GM23338 (cell line): ENCODE measurements at regions not wholly inside any gene's neighbourhood (a gene's known extent, or its start where the extent isn't known, plus 50 kb on each side); places are given as distances from the start of the nearest gene placed in this dataset.

Source experiments
- ATAC-seq: fragments of 200-7000 bp; cut with Tn5 transposase; 3 replicates; pipeline ENCODE4 v1.9.1; 2020
- DNase-seq: peaks from one replicate; pipeline ENCODE4 v3.0.0-alpha.2; 2015; ENCODE audit warnings: low spot score
- H2AFZ ChIP-seq: fragments of 200-600 bp; sonication (generic); 2 replicates; pipeline ENCODE4 v1.8.0; 2016; ENCODE audit warnings: antibody characterized with exemption, mild to moderate bottlenecking, moderate library complexity
- H3F3A ChIP-seq: fragments of 200-600 bp; sonication (generic); replicated peaks from 2 replicates; pipeline ENCODE4 v1.8.0; 2017; ENCODE audit warnings: antibody characterized with exemption, mixed run types, low read depth
- H3K27ac ChIP-seq: fragments of 200-600 bp; sonication (generic); 2 replicates; pipeline ENCODE4 v1.6.1; 2016; ENCODE audit warnings: low read depth
- H3K27me3 ChIP-seq: fragments of 200-600 bp; sonication (generic); 2 replicates; pipeline ENCODE4 v1.8.0; 2016; ENCODE audit warnings: mild to moderate bottlenecking, mixed run types, moderate library complexity; ENCODE audit not compliant: insufficient read depth
- H3K36me3 ChIP-seq: fragments of 200-600 bp; sonication (generic); 2 replicates; pipeline ENCODE4 v1.8.0; 2016; ENCODE audit warnings: mild to moderate bottlenecking; ENCODE audit not compliant: insufficient read depth
- H3K4me1 ChIP-seq: fragments of 200-600 bp; sonication (generic); 2 replicates; pipeline ENCODE4 v1.8.0; 2016; ENCODE audit warnings: mild to moderate bottlenecking, moderate library complexity; ENCODE audit not compliant: insufficient read depth
- H3K4me2 ChIP-seq: fragments of 200-600 bp; sonication (generic); 2 replicates; pipeline ENCODE4 v1.7.1; 2017; ENCODE audit warnings: mixed run types
- H3K4me3 ChIP-seq: fragments of 200-600 bp; sonication (generic); 2 replicates; pipeline ENCODE4 v1.6.1; 2016; ENCODE audit warnings: mixed run types
- H3K79me2 ChIP-seq: fragments of 200-600 bp; sonication (generic); replicated peaks from 2 replicates; pipeline ENCODE4 v1.8.0; 2017; ENCODE audit warnings: mild to moderate bottlenecking; ENCODE audit not compliant: insufficient read depth
- H3K9me2 ChIP-seq: fragments of 200-600 bp; sonication (generic); 2 replicates; pipeline ENCODE4 v1.8.0; 2017; ENCODE audit not compliant: insufficient read depth
- H4K20me1 ChIP-seq: fragments of 200-600 bp; sonication (generic); replicated peaks from 2 replicates; pipeline ENCODE4 v1.8.0; 2017; ENCODE audit warnings: mild to moderate bottlenecking; ENCODE audit not compliant: insufficient read depth
- H3K27ac Mint-ChIP-seq: 2 replicates; pipeline ENCODE4 v1.8.0; 2020; ENCODE audit warnings: inconsistent platforms, mild to moderate bottlenecking, moderate library complexity, mixed read lengths
- H3K27me3 Mint-ChIP-seq: 3 replicates; pipeline ENCODE4 v1.8.0; 2022; ENCODE audit warnings: low read depth, mild to moderate bottlenecking, moderate library complexity, mixed read lengths, inconsistent platforms; ENCODE audit not compliant: insufficient read depth, poor library complexity
- H3K36me3 Mint-ChIP-seq: 3 replicates; pipeline ENCODE4 v1.8.0; 2021; ENCODE audit warnings: low read depth, mild to moderate bottlenecking, inconsistent platforms, moderate library complexity, mixed read lengths
- H3K4me1 Mint-ChIP-seq: 3 replicates; pipeline ENCODE4 v1.8.0; 2020; ENCODE audit warnings: mild to moderate bottlenecking, inconsistent platforms, mixed read lengths
- H3K4me3 Mint-ChIP-seq: 3 replicates; pipeline ENCODE4 v1.8.0; 2021; ENCODE audit warnings: moderate library complexity, mild to moderate bottlenecking, inconsistent platforms, mixed read lengths
- H3K9me3 Mint-ChIP-seq: 3 replicates; pipeline ENCODE4 v1.8.0; 2020; ENCODE audit warnings: moderate library complexity, mild to moderate bottlenecking, inconsistent platforms, mixed read lengths
- CREB1 ChIP-seq: fragments of 250-450 bp; sonication (Bioruptor Pico); IDR thresholded peaks from 2 replicates; pipeline ENCODE4 v1.5.0; 2020; ENCODE audit warnings: low read depth, mild to moderate bottlenecking, moderate library complexity
- EZH2 ChIP-seq: fragments of 200-600 bp; sonication (generic); IDR thresholded peaks from one replicate; pipeline ENCODE4 v1.8.0; 2017; ENCODE audit warnings: antibody characterized with exemption, mild to moderate bottlenecking, low read depth; ENCODE audit not compliant: unreplicated experiment
- EZH2phosphoT487 ChIP-seq: fragments of 200-600 bp; sonication (generic); IDR thresholded peaks from one replicate; pipeline ENCODE4 v1.8.1; 2018; ENCODE audit warnings: antibody characterized with exemption; ENCODE audit not compliant: unreplicated experiment
- JUNB ChIP-seq: IDR thresholded peaks from one replicate; pipeline ENCODE4 v1.6.1; 2016; ENCODE audit warnings: antibody characterized with exemption; ENCODE audit not compliant: unreplicated experiment
- NANOG ChIP-seq: IDR thresholded peaks from 2 replicates; pipeline ENCODE4 v1.6.1; 2016; ENCODE audit warnings: antibody characterized with exemption, borderline replicate concordance
- POLR2AphosphoS5 ChIP-seq: IDR thresholded peaks from 2 replicates; pipeline ENCODE4 v1.6.1; 2016; ENCODE audit warnings: antibody characterized with exemption, low read depth
- STAT1 ChIP-seq: IDR thresholded peaks from one replicate; pipeline ENCODE4 v1.6.1; 2016; ENCODE audit warnings: antibody characterized with exemption; ENCODE audit not compliant: unreplicated experiment
- ZNF114 ChIP-seq: fragments of 250-450 bp; sonication (Bioruptor Pico); IDR thresholded peaks from 2 replicates; pipeline ENCODE4 v1.5.0; 2020; ENCODE audit warnings: mild to moderate bottlenecking, moderate library complexity
- ZNF331 ChIP-seq: fragments of 250-450 bp; sonication (Bioruptor Pico); IDR thresholded peaks from 2 replicates; pipeline ENCODE4 v1.5.0; 2020; ENCODE audit warnings: low read depth, mild to moderate bottlenecking, moderate library complexity
- TF ChIP-seq, protein P1 (sequence below): fragments of 250-450 bp; sonication (Bioruptor Pico); IDR thresholded peaks from 2 replicates; pipeline ENCODE4 v1.5.0; 2020; ENCODE audit warnings: mild to moderate bottlenecking, moderate library complexity
- TF ChIP-seq, protein P2 (sequence below), 2 experiments: fragments of 200-600 bp in 1 of 2; sonication (generic) in 1 of 2; conservative IDR thresholded peaks; 2 replicates each; pipeline versions ENCODE4 v1.5.1 to v1.6.1; 2016 to 2017; ENCODE audit warnings: antibody characterized with exemption in 2 of 2, low read depth in 2 of 2, mild to moderate bottlenecking in 2 of 2, moderate library complexity in 1 of 2
- TF ChIP-seq, protein P3 (sequence below): IDR thresholded peaks from one replicate; pipeline ENCODE4 v1.6.1; 2018; ENCODE audit warnings: antibody characterized with exemption; ENCODE audit not compliant: unreplicated experiment
- TF ChIP-seq, protein P4 (sequence below): IDR thresholded peaks from 2 replicates; pipeline ENCODE4 v1.6.1; 2016; ENCODE audit warnings: antibody characterized with exemption

DNA sequence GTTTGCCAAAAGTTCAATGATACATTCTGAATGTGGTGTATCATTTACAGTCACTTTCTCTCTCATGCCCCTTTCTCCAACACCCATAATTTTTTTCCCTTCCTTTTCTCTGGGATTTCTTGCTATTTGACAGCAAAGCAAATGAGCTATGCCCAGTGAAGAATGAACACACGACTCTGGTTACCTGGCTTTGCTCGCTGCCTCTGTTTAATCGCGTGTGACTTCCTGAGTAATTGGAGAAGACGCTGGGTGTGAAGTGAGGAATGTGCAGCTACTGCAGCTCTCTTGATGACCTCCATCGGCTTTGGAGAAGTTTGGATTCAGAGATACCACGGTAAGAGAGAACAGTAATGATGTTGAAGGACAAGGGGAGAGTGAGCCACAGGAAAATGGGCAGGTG, 651.8 kb downstream of the KIF4B start:
- H3K4me3 Mint-ChIP-seq: no peak overlapping the region
- H3K27ac ChIP-seq: no peak overlapping the region
- H4K20me1 ChIP-seq: no peaks in the 10 kb centered on the region
- no peaks in the 10 kb centered on the region for H3K9me3 Mint-ChIP-seq
- H3K27ac Mint-ChIP-seq: no peak overlapping the region
- no peaks in the 10 kb centered on the region for H3F3A ChIP-seq
- H3K4me3 ChIP-seq: no peak overlapping the region
- DNase-seq: no peak
- no peaks in the 10 kb centered on the region for H3K4me1 ChIP-seq
- ATAC-seq: no peak
- peaks cover 3% of the 10 kb centered on the region for H3K27me3 Mint-ChIP-seq
- no peaks in the 10 kb centered on the region for H3K27me3 ChIP-seq
- H3K36me3 Mint-ChIP-seq: no peaks in the 10 kb centered on the region
- TF ChIP-seq, protein P1, sequence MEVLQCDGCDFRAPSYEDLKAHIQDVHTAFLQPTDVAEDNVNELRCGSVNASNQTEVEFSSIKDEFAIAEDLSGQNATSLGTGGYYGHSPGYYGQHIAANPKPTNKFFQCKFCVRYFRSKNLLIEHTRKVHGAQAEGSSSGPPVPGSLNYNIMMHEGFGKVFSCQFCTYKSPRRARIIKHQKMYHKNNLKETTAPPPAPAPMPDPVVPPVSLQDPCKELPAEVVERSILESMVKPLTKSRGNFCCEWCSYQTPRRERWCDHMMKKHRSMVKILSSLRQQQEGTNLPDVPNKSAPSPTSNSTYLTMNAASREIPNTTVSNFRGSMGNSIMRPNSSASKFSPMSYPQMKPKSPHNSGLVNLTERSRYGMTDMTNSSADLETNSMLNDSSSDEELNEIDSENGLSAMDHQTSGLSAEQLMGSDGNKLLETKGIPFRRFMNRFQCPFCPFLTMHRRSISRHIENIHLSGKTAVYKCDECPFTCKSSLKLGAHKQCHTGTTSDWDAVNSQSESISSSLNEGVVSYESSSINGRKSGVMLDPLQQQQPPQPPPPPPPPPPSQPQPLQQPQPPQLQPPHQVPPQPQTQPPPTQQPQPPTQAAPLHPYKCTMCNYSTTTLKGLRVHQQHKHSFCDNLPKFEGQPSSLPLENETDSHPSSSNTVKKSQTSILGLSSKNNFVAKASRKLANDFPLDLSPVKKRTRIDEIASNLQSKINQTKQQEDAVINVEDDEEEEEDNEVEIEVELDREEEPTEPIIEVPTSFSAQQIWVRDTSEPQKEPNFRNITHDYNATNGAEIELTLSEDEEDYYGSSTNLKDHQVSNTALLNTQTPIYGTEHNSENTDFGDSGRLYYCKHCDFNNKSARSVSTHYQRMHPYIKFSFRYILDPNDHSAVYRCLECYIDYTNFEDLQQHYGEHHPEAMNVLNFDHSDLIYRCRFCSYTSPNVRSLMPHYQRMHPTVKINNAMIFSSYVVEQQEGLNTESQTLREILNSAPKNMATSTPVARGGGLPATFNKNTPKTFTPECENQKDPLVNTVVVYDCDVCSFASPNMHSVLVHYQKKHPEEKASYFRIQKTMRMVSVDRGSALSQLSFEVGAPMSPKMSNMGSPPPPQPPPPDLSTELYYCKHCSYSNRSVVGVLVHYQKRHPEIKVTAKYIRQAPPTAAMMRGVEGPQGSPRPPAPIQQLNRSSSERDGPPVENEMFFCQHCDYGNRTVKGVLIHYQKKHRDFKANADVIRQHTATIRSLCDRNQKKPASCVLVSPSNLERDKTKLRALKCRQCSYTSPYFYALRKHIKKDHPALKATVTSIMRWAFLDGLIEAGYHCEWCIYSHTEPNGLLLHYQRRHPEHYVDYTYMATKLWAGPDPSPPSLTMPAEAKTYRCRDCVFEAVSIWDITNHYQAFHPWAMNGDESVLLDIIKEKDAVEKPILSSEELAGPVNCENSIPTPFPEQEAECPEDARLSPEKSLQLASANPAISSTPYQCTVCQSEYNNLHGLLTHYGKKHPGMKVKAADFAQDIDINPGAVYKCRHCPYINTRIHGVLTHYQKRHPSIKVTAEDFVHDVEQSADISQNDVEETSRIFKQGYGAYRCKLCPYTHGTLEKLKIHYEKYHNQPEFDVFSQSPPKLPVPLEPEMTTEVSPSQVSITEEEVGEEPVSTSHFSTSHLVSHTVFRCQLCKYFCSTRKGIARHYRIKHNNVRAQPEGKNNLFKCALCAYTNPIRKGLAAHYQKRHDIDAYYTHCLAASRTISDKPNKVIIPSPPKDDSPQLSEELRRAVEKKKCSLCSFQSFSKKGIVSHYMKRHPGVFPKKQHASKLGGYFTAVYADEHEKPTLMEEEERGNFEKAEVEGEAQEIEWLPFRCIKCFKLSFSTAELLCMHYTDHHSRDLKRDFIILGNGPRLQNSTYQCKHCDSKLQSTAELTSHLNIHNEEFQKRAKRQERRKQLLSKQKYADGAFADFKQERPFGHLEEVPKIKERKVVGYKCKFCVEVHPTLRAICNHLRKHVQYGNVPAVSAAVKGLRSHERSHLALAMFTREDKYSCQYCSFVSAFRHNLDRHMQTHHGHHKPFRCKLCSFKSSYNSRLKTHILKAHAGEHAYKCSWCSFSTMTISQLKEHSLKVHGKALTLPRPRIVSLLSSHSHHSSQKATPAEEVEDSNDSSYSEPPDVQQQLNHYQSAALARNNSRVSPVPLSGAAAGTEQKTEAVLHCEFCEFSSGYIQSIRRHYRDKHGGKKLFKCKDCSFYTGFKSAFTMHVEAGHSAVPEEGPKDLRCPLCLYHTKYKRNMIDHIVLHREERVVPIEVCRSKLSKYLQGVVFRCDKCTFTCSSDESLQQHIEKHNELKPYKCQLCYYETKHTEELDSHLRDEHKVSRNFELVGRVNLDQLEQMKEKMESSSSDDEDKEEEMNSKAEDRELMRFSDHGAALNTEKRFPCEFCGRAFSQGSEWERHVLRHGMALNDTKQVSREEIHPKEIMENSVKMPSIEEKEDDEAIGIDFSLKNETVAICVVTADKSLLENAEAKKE (CRISPR knock-in tag): no peak
- TF ChIP-seq, protein P2, sequence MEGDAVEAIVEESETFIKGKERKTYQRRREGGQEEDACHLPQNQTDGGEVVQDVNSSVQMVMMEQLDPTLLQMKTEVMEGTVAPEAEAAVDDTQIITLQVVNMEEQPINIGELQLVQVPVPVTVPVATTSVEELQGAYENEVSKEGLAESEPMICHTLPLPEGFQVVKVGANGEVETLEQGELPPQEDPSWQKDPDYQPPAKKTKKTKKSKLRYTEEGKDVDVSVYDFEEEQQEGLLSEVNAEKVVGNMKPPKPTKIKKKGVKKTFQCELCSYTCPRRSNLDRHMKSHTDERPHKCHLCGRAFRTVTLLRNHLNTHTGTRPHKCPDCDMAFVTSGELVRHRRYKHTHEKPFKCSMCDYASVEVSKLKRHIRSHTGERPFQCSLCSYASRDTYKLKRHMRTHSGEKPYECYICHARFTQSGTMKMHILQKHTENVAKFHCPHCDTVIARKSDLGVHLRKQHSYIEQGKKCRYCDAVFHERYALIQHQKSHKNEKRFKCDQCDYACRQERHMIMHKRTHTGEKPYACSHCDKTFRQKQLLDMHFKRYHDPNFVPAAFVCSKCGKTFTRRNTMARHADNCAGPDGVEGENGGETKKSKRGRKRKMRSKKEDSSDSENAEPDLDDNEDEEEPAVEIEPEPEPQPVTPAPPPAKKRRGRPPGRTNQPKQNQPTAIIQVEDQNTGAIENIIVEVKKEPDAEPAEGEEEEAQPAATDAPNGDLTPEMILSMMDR (conservative IDR thresholded peaks at IDR 0.05; ENCODE audit: low read depth in 2 of 2): no peak
- TF ChIP-seq JUNB: no peak
- TF ChIP-seq POLR2AphosphoS5: no peak
- no peak for TF ChIP-seq ZNF114 (CRISPR knock-in tag)
- TF ChIP-seq STAT1: no peak
- no peak for TF ChIP-seq CREB1
- TF ChIP-seq, protein P3, sequence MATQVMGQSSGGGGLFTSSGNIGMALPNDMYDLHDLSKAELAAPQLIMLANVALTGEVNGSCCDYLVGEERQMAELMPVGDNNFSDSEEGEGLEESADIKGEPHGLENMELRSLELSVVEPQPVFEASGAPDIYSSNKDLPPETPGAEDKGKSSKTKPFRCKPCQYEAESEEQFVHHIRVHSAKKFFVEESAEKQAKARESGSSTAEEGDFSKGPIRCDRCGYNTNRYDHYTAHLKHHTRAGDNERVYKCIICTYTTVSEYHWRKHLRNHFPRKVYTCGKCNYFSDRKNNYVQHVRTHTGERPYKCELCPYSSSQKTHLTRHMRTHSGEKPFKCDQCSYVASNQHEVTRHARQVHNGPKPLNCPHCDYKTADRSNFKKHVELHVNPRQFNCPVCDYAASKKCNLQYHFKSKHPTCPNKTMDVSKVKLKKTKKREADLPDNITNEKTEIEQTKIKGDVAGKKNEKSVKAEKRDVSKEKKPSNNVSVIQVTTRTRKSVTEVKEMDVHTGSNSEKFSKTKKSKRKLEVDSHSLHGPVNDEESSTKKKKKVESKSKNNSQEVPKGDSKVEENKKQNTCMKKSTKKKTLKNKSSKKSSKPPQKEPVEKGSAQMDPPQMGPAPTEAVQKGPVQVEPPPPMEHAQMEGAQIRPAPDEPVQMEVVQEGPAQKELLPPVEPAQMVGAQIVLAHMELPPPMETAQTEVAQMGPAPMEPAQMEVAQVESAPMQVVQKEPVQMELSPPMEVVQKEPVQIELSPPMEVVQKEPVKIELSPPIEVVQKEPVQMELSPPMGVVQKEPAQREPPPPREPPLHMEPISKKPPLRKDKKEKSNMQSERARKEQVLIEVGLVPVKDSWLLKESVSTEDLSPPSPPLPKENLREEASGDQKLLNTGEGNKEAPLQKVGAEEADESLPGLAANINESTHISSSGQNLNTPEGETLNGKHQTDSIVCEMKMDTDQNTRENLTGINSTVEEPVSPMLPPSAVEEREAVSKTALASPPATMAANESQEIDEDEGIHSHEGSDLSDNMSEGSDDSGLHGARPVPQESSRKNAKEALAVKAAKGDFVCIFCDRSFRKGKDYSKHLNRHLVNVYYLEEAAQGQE: no peak
- no peak for TF ChIP-seq EZH2phosphoT487
- no peak for TF ChIP-seq NANOG
- TF ChIP-seq, protein P4, sequence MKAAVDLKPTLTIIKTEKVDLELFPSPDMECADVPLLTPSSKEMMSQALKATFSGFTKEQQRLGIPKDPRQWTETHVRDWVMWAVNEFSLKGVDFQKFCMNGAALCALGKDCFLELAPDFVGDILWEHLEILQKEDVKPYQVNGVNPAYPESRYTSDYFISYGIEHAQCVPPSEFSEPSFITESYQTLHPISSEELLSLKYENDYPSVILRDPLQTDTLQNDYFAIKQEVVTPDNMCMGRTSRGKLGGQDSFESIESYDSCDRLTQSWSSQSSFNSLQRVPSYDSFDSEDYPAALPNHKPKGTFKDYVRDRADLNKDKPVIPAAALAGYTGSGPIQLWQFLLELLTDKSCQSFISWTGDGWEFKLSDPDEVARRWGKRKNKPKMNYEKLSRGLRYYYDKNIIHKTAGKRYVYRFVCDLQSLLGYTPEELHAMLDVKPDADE: no peak
- TF ChIP-seq EZH2: no peak
- TF ChIP-seq ZNF331 (CRISPR knock-in tag): no peak
- no peaks in the 10 kb centered on the region for H3K36me3 ChIP-seq
- no peaks in the 10 kb centered on the region for H3K79me2 ChIP-seq
- no peak overlapping the region for H2AFZ ChIP-seq
- H3K4me2 ChIP-seq: no peak overlapping the region
- 0 out of 2 replicates have a peak, but pooled peaks cover 2% of the 10 kb centered on the region for H3K9me2 ChIP-seq
- no peaks in the 10 kb centered on the region for H3K4me1 Mint-ChIP-seq
